GM12878 (cell line): ENCODE measurements at regions not wholly inside any gene's neighbourhood (a gene's known extent, or its start where the extent isn't known, plus 50 kb on each side); places are given as distances from the start of the nearest gene placed in this dataset.

Source experiments
- ATAC-seq: fragments of 200-7000 bp; cut with Tn5 transposase; 3 replicates; pipeline ENCODE4 v1.9.1; 2020; ENCODE audit warnings: mild to moderate bottlenecking, moderate library complexity
- BruUV-seq: library from RNA; stranded (reverse); fragments of 400-500 nt; replicated peaks from 2 replicates; lab custom pipeline; 2021; lab: Mats Ljungman, UMichigan
- CTCF ChIA-PET: fragments of 300-600 bp; sonication (Branson Sonifier 250); formaldehyde crosslinking; extraction: SDS; loops from one replicate; lab custom pipeline; 2021; ENCODE audit warnings: inconsistent platforms; lab: Yijun Ruan, JAX
- POLR2A ChIA-PET: fragments of 350-600 bp; formaldehyde crosslinking; extraction: SDS; loops from one replicate; lab custom pipeline; 2021; ENCODE audit warnings: inconsistent platforms; lab: Charles Lee
- RAD21 ChIA-PET: fragments of 300-600 bp; sonication (Branson Sonifier 250); formaldehyde crosslinking; loops from one replicate; lab custom pipeline; 2023; ENCODE audit warnings: antibody characterized with exemption; ENCODE audit not compliant: unreplicated experiment; lab: Charles Lee
- SMC1A ChIA-PET: fragments of 300-600 bp; sonication (Branson Sonifier 250); formaldehyde crosslinking; loops from one replicate; lab custom pipeline; 2023; ENCODE audit not compliant: unreplicated experiment, uncharacterized antibody; lab: Charles Lee
- DNase-seq: peaks from one replicate; pipeline ENCODE4 v3.0.0-alpha.2; 2011; ENCODE audit warnings: low read depth, low spot score
- FAIRE-seq: peaks from 3 replicates; lab custom pipeline; 2011; peaks lifted over from hg19 to GRCh38; lab: Jason Lieb, UNC
- H2AFZ ChIP-seq: 2 replicates; pipeline ENCODE4 v1.6.0; 2011; ENCODE audit warnings: low read depth, low read length, control low read depth; ENCODE audit not compliant: control insufficient read depth
- H3K27ac ChIP-seq: 2 replicates; pipeline ENCODE4 v1.5.1; 2011; ENCODE audit warnings: control low read depth; ENCODE audit not compliant: control insufficient read depth, insufficient read depth
- H3K27me3 ChIP-seq, 2 experiments: replicated peaks in 1 of 2; 2 replicates each; pipeline versions ENCODE4 v1.6.0 to v1.6.1; 2011; ENCODE audit warnings: low read length in 1 of 2; ENCODE audit not compliant: control insufficient read depth in 2 of 2, insufficient read depth in 2 of 2
- H3K36me3 ChIP-seq, 2 experiments: 2 replicates each; pipeline ENCODE4 v1.5.1; 2011; ENCODE audit warnings: low read length in 1 of 2; ENCODE audit not compliant: control insufficient read depth in 2 of 2, insufficient read depth in 2 of 2
- H3K4me1 ChIP-seq: 2 replicates; pipeline ENCODE4 v1.6.1; 2011; ENCODE audit warnings: mild to moderate bottlenecking, low read length, moderate library complexity, mixed read lengths; ENCODE audit not compliant: control insufficient read depth, insufficient read depth
- H3K4me2 ChIP-seq: 2 replicates; pipeline ENCODE4 v1.6.0; 2011; ENCODE audit warnings: control low read depth; ENCODE audit not compliant: control insufficient read depth, insufficient read depth
- H3K4me3 ChIP-seq: fragments of 200-600 bp; sonication (generic); 2 replicates; pipeline ENCODE4 v1.5.1; 2016
- H3K79me2 ChIP-seq: 2 replicates; pipeline ENCODE4 v1.6.0; 2011; ENCODE audit warnings: low read length; ENCODE audit not compliant: control insufficient read depth, insufficient read depth
- H3K9ac ChIP-seq: 2 replicates; pipeline ENCODE4 v1.8.0; 2011; ENCODE audit warnings: low read length, control low read depth, mixed read lengths; ENCODE audit not compliant: control insufficient read depth, insufficient read depth
- H3K9me3 ChIP-seq: replicated peaks from 3 replicates; pipeline ENCODE4 v1.5.1; 2011; ENCODE audit warnings: mild to moderate bottlenecking, low read length; ENCODE audit not compliant: control insufficient read depth, insufficient read depth
- H4K20me1 ChIP-seq: 2 replicates; pipeline ENCODE4 v1.6.0; 2011; ENCODE audit not compliant: control insufficient read depth, insufficient read depth
- CREB1 ChIP-seq: IDR thresholded peaks from 2 replicates; pipeline ENCODE4 v1.6.1; 2012; ENCODE audit warnings: low read depth, mild to moderate bottlenecking, inconsistent platforms
- PML ChIP-seq: IDR thresholded peaks from 2 replicates; pipeline ENCODE4 v1.6.1; 2012; ENCODE audit warnings: low read length, inconsistent platforms
- WGBS: methylation state at CpG from one replicate; pipeline ENCODE4 v1.1.6; 2016; ENCODE audit warnings: low lambda C conversion rate; ENCODE audit not compliant: insufficient replicate concordance, insufficient coverage; ENCODE audit errors: missing lambda C conversion rate; 5-methylcytosine and 5-hydroxymethylcytosine counted together
- in situ Hi-C: fragments of 300-500 bp; cut with MboI; formaldehyde crosslinking; loops from 9 replicates; pipeline ENCODE4 v1.14.3; 2018; ENCODE audit warnings: mixed read lengths
- intact Hi-C: fragments of 100-400 bp; cut with micrococcal nuclease; formaldehyde crosslinking; loops from one replicate; pipeline ENCODE4 v1.14.2; 2022; ENCODE audit not compliant: unreplicated experiment
- TF ChIP-seq, protein P1 (sequence below): fragments of 450-650 bp; formaldehyde crosslinking; IDR thresholded peaks from 2 replicates; pipeline ENCODE4 v1.4.0; 2020; ENCODE audit warnings: mild to moderate bottlenecking, moderate library complexity
- TF ChIP-seq, protein P2 (sequence below): fragments of 450-650 bp; IDR thresholded peaks from 2 replicates; pipeline ENCODE4 v1.6.1; 2017; ENCODE audit warnings: antibody characterized with exemption, mild to moderate bottlenecking, moderate library complexity

DNA sequence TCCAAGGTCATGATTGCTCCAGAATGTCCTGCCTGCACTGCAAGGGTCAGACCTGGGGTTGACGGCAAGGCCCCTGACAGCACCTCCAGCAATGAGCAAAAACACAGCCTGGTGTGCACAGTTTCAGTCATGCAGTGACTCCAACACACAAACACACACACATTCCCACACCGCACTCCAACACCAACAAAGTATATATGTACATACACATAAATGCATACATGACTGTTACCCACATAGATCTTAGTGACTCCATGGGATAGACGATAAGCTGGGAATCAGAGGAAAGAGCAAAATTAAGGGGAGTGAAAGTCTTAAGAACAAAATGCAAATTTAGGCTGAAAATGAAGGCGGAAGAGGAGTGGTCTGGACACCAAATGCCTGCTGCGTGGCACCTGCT, 112.7 kb upstream of the TEKT4 start:
- intact Hi-C loops, result no loop called here
- ChIA-PET POLR2A (no interaction called here), SMC1A (no interaction called here), CTCF (no interaction called here), RAD21 (no interaction called here)
- Histone ChIP-seq H3K79me2 (no peaks in the 10 kb centered on the region), H3K4me3 (no peak overlapping the region), H3K4me1 (no peaks in the 10 kb centered on the region), H3K36me3 (no peaks in the 10 kb centered on the region), H4K20me1 (no peaks in the 10 kb centered on the region), H3K4me2 (no peak overlapping the region), H3K9ac (no peak overlapping the region), H3K9me3 (no peaks in the 10 kb centered on the region), H2AFZ (no peak overlapping the region), H3K27me3 (no peaks in the 10 kb centered on the region; a peak in 1 of 4 replicates), H3K27ac (no peak overlapping the region)
- in situ Hi-C loops, result no loop called here
- TF ChIP-seq CREB1 (no peak), PML (no peak)
- TF ChIP-seq, protein P1, sequence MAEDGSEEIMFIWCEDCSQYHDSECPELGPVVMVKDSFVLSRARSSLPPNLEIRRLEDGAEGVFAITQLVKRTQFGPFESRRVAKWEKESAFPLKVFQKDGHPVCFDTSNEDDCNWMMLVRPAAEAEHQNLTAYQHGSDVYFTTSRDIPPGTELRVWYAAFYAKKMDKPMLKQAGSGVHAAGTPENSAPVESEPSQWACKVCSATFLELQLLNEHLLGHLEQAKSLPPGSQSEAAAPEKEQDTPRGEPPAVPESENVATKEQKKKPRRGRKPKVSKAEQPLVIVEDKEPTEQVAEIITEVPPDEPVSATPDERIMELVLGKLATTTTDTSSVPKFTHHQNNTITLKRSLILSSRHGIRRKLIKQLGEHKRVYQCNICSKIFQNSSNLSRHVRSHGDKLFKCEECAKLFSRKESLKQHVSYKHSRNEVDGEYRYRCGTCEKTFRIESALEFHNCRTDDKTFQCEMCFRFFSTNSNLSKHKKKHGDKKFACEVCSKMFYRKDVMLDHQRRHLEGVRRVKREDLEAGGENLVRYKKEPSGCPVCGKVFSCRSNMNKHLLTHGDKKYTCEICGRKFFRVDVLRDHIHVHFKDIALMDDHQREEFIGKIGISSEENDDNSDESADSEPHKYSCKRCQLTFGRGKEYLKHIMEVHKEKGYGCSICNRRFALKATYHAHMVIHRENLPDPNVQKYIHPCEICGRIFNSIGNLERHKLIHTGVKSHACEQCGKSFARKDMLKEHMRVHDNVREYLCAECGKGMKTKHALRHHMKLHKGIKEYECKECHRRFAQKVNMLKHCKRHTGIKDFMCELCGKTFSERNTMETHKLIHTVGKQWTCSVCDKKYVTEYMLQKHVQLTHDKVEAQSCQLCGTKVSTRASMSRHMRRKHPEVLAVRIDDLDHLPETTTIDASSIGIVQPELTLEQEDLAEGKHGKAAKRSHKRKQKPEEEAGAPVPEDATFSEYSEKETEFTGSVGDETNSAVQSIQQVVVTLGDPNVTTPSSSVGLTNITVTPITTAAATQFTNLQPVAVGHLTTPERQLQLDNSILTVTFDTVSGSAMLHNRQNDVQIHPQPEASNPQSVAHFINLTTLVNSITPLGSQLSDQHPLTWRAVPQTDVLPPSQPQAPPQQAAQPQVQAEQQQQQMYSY (CRISPR knock-in tag), result no peak
- TF ChIP-seq, protein P2, sequence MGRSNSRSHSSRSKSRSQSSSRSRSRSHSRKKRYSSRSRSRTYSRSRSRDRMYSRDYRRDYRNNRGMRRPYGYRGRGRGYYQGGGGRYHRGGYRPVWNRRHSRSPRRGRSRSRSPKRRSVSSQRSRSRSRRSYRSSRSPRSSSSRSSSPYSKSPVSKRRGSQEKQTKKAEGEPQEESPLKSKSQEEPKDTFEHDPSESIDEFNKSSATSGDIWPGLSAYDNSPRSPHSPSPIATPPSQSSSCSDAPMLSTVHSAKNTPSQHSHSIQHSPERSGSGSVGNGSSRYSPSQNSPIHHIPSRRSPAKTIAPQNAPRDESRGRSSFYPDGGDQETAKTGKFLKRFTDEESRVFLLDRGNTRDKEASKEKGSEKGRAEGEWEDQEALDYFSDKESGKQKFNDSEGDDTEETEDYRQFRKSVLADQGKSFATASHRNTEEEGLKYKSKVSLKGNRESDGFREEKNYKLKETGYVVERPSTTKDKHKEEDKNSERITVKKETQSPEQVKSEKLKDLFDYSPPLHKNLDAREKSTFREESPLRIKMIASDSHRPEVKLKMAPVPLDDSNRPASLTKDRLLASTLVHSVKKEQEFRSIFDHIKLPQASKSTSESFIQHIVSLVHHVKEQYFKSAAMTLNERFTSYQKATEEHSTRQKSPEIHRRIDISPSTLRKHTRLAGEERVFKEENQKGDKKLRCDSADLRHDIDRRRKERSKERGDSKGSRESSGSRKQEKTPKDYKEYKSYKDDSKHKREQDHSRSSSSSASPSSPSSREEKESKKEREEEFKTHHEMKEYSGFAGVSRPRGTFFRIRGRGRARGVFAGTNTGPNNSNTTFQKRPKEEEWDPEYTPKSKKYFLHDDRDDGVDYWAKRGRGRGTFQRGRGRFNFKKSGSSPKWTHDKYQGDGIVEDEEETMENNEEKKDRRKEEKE, result no peak
- FAIRE-seq (no peak), DNase-seq (no peak), ATAC-seq (no peak)
- no TSS peak for BruUV-seq
- 54% methylated on average over 5 of the region's 5 CpGs for WGBS
